ENCODE measurements at regions not wholly inside any gene's neighbourhood (a gene's known extent, or its start where the extent isn't known, plus 50 kb on each side); places are given as distances from the start of the nearest gene placed in this dataset.

DNA sequence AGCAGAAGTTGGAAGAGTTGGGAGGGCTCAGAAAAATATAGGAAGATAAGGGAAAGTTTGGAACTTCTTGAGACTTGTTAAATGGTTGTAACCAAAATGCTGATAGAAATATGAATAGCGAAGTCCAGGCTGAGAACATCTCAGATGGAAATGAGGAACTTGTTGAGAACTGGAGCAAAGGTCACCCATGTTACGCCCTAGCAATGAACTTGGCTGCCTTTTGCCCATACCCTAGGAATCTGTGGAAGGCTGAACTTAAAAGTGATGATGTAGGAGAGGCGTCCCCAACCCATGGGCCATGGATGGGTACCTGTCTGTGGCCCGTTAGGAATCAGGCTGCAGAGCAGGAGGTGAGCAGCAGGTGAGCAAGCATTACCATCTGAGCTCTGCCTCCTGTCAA lies 347.8 kb downstream of the ARL4A start:
- no peak for DNase-seq (ENCODE audit: low read depth in 2 of 2)

DNA sequence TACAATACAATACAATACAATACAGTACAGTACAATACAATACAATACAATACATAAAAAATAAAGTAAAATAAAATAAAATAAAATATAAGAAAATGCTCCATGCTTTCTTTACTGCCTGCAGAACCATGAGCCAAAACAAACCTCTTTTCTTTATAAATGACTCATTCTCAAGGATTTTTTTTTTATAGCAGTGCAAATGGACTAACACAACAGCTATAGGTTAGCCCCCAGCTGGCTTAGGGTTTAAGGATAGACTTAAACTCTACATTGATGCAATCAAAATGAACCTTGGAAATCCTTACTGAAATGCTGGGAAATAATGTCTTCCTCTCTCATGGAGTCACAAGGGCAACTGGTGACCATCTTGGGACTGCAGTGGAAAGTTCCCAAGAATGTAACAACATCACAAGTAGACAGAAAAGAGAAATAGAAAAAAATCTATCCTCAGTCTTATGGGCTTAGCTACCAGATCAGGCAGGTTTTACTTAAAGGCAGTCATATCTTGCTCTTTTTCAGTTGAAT lies 348.9 kb downstream of the ARL4A start:
- no peak for DNase-seq (ENCODE audit: low read depth in 2 of 2)

DNA sequence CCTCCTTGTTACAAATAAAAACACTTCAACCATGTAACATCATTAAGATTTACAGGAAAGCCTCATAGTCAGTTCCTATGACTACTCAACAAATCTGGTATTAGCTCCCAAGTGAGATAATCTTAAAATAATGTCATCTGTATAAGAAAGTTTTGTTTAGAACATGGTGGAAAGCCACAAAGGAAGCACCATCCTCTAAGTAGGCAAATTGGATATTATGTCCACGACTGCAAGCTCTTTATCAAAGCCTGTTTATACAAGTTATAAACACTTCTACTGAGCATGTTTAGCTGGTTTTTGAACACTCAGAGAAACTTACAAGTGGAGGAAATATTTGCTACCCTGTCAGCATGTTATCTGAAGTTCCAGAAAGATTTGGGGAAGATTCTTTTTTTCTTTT lies 349.8 kb downstream of the ARL4A start:
- DNase-seq (ENCODE audit: low read depth in 2 of 2), result no peak

DNA sequence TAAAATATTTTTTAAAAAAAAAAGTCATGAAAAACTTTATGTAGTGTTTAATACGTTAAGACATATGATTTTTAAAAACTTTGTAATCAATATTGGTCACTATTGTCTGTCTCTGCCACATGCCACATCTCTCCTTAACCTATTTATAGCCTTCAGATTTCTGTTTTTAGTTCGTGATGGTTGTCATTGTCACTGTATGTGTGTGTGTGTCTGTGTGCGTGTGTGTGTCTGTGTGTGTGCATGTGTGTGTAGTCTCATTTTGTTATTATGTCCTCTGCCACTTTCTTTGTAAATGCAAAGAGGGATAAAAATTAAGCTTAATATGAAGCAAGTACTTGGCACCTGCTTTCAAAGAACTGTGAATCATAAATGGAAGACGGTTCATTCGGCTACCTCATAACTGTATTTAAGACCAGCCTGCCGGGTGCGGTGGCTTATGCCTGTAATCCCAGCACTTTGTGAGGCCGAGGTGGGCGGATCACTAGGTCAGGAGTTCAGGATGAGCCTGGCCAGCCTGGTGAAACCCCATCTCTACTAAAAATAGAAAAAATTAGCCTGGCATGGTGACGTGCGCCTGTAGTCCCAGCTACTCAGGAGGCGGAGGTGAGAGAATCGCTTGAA lies 354.0 kb downstream of the ARL4A start:
- no peak for DNase-seq (ENCODE audit: low read depth in 2 of 2)

DNA sequence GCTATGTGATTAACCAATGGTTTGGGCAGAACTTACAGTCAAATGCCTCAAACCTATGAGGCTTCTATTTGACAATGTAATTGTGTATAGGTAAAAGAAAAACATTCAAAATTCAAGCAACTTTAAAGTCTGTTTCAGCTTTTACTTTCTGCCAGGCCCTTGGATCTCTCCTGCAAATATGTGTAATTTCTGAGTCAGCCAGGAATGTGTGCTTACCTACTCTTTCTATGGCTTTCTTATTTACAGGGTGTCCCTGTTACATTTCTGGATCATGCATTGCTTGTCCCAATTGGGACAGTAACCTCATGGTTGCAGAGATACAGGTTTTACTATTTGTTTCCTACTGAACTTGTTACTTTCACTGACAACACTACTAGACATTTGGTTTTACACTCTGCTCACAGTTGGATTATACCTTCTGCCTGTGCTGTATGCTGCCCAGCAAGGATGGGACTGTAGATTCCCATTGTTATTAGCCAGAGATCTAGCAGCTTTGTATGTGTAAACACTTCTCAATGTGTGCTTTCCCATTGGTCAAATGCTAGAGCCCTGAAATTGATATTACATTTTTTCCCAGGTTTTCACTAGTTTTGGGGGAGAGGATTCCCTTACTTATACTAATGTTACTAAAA lies 355.3 kb downstream of the ARL4A start:
- DNase-seq (ENCODE audit: low read depth in 2 of 2), result no peak

DNA sequence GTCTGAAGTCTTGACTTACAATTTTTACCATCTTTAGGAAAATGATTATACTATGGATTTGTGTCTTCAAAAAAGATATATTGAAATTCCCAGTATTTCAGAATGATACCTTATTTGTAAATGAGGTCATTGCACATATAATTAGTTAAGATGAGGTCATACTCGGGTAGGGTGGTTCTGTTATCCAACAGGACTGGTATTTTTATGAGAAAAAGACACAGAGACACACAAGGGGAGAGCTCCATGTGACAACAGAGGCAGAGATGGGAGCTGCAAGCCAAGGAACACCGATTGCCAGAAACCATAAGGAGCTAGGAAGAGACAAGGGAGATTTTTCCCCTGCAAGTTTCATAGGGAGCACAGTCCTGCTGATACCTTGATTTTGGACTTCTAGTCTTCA lies 356.9 kb downstream of the ARL4A start:
- no peak for DNase-seq (ENCODE audit: low read depth in 2 of 2)

DNA sequence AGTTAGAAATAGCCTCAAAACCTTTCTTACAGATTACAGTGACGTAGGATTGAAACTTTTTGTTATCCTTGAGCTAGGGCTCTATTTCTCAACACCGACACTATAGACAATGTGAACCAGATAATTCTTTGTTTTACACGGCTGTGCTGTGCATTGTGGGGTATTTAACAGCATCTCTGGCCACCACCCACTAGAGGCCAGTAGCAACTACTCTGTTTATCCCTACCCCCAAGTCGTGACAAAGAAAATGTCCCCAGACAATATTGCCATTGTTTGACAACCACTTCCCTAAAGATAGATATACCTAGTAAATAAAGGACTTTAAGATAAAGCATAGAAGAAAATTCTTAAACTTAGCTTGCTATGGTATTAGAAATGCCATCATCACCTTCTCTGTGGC lies 359.6 kb downstream of the ARL4A start:
- DNase-seq (ENCODE audit: low read depth in 2 of 2), result no peak

DNA sequence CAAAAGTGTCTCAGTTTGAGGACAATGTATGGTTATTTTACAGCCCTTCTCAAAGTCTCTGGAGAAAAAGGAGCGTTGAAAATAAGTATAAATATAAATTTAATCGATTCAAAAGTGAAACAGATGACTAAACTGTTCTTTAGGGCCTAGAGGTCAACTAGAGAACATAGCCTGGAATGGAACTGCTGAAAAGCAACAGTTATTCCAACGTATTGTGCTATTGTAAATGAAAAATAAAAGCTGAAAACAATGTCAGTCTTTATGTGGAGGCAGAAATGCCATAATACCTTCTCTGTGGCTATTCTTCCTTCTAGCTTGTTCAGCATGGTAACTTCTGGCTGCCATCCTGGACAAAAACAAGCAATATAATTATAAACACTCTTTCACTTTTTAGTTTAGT lies 362.5 kb downstream of the ARL4A start:
- no peak for DNase-seq (ENCODE audit: low read depth in 2 of 2)

DNA sequence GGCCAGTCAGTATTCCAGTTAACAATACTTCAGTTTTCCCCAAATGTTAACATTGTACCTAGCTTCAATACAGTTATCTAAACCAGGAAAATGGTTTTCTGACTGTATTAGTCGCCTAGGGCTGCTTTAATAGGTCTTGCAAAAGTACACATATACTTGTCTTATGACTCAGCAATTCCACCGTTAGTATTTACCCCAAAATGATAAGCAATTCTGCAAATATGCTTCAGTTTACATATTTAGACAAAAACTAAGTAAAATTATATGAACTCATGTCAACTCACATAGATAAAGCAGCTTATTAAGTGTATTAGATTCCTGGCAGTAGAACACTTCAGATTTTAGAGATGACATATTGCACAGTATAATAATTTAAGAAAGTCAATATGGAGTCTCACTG lies 363.3 kb downstream of the ARL4A start:
- no peak for DNase-seq (ENCODE audit: low read depth in 2 of 2)

DNA sequence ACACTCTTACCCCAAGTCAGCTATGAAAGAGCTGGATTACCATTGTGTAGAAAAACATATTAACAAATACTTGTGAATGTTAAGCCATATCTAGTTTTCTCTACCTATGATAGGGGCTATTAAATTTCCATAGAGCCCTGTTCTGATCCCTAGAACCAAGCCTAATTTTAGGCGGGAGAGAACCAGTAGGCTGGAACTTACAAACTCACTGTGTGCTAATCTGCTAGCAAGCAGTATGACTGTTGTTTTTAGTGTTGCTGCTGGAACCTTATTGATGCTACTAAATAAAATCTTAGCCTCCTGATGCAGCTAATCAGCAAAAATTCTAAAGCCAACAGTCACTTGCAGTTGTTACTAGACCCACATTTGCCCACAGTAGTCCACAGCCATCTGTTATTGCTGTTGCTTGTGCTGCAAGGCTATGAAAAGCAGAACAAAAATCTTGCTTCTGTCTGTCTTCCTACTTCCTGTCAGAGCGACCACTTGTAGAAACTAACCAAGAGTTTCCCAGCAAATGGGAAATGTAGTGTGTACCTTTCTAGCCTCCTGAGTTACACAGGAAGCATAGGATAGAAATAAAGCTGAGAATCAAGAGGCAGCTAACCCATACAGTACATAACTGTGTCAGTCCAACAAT lies 368.4 kb downstream of the ARL4A start:
- no peak for DNase-seq (ENCODE audit: low read depth in 2 of 2)

DNA sequence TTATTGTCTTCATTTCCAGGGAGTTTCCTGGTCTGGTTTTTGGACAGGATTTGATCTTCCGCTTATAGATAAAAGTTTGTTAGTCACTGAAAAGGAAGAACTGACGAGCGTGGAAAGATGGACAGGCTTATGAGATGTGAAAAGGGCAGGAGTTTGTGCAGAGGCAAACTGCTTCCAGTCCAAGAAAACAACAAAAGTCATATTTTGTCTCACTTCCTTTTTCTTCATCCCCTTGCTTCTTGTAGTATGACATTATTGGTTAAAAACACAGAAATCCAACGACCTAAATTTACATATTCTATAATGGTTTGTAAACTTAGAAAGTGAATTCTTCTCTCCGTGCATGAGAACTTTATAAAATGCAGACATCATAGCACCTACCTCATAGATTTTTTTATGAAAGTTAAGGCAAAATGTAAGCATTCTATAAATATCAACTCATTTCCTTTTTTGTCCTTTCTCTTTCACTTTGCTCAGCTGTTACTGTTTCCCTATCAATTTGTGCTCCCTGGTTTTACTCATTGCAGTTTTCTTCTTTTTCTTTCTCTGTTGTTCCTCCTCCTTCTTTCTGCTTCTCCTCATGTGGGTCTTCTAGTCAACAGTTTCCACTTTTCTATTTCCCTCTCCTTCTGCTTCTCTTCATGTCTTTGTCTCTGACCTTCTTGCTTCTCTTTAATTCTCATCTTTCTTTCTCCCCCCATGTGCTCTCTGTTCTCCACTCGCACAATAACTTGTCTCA lies 370.2 kb downstream of the ARL4A start:
- DNase-seq (ENCODE audit: low read depth in 2 of 2), result no peak

DNA sequence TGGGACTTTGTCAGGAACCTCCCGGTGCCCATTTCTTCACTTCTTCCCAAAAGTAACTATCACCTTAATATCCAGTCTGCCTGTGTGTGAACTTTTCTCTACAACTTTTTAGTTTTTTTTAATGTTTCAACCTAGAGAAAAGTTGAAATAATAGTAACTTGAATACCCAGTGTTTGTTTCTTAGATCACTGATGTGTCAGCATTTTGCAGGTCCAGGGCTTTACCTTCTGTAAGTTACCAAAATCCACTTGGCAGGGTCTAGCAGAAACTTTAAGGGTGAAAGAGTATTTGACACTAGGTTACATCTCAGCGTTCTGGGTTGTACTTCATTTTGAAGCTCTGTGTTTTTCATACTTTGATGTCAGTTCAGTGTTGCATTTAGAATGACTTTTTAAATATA lies 372.7 kb downstream of the ARL4A start:
- no peak for DNase-seq (ENCODE audit: low read depth in 2 of 2)

DNA sequence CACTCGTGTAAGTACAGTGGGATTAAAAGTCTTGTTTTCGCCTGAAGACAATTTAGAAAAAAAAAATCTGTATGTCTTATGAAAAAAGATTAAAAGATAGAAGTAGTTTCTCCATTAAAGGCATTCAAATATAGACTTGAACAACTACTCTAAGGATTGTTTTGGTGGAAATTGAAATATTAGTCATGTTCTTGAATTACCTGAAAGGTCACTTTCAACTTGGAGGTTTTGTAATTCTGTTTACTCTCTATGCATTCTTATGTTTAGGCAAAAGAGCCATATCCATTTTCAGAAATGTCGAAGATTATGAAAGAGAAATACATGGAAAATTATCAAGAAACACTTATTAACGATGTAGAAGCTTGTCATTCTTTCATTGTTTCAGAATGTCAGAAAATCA lies 373.7 kb downstream of the ARL4A start:
- no peak for DNase-seq (ENCODE audit: low read depth in 2 of 2)

DNA sequence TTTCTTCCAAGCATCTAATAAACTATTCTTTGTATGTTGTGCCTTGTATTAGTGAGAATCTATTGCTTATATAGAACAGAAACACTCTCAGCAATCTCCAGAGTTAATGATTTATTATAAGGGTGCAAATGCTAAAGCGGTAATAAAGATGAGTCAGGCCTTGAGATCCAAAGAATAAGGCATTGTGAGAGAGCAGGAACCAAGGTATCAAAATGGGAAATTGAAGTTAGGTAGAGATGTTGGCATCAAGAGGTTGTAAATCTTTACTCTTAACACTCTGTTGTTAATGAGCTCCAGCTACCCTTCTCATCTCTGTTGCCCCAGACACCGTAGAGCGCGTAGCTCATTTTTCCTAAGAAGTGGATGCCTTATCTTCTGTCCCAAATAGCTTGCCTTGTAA lies 375.2 kb downstream of the ARL4A start:
- DNase-seq (ENCODE audit: low read depth in 2 of 2), result no peak

DNA sequence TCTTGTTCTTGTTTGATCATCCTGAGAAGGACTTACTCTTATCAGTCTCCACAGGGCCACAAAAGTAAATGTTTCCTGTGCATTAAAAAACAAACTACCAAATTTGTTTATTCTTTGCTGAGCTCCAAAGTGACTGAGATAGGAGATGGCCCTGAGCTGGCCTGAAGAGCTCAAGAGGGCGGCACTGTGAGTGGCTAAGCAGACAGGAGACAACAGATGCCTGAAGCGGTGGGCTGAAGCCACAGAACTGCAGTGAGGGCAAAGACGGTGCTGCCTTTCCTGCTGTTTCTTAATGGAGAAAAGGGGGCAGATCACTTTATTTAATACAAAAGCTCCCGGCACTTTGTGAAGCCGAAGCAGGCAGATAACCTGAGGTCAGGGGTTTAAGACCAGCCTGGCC lies 379.6 kb downstream of the ARL4A start:
- no peak for DNase-seq (ENCODE audit: low read depth in 2 of 2)

DNA sequence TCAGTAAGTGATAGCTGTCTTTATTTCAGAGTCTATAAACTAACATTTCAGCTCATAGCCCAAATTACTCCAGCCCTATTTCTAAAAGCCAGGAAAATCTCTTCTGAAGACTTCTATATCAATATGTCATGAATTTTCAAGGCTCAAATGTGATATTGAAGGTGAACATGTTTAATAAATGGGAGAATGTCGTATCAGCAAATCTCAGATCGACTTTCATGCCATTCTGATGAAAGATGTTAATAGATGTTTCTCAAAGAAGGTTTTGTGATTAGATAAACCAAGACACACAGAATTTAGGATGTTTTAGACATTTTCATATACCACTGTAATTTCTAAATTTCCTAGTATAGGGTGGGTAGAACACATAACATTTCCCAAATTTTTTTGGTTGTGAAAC lies 380.6 kb downstream of the ARL4A start:
- no peak for DNase-seq (ENCODE audit: low read depth in 2 of 2)

DNA sequence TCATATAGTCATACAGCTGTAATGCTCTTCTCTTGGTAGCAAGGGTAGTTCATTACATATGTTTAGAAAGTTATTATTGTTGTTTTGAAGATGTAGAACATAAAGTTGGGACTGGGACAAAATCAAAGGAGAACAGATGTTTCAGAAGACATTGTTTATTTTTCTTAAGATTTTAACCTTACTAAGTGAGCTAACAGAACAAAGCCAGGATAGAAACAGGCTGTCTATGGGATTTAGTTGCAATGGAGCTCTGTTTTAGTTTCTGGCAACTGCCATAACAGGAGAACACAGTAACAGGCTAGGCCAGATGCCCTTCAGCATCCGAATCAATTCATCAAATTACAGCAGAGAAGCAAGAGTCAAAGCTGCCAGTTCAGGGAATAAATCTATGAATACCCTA lies 382.4 kb downstream of the ARL4A start:
- no peak for DNase-seq (ENCODE audit: low read depth in 2 of 2)

DNA sequence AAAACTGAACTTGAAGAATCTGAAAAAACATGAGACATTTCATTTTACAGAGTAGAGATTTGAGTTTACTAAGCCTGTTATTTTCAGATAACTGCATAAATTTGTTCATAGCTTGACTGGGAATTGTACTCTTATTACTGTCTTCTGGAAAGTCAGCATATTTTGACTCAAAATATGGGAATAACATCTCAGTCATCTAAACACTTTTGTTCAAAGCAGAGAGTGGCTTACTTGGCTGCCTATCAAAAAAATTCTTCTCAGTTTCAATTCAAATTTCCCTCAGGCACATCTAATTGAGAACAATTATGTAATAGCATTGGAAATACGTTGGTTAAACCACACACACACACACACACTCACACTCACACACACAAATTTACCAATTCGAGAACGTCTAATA lies 384.6 kb downstream of the ARL4A start:
- DNase-seq (ENCODE audit: low read depth in 2 of 2), result no peak

DNA sequence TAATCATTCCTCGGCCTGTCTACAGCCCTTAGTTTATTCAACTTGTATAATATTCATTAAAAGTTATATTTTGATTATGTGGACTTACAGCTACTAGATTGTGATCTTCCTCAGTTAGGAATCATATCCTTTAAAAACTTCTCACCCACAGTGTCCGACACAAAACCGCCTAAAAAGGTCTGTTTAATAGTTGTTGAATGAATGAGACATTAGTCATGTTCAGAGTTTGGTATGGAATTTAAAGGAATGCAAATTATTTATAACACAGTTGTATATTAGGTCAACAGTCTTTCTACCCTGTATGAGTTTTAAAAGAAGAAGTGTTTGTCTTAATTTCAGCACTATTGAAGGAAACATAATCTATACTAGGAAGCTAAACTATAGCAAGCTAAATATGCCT lies 390.0 kb downstream of the ARL4A start:
- no peak for DNase-seq (ENCODE audit: low read depth in 2 of 2)

DNA sequence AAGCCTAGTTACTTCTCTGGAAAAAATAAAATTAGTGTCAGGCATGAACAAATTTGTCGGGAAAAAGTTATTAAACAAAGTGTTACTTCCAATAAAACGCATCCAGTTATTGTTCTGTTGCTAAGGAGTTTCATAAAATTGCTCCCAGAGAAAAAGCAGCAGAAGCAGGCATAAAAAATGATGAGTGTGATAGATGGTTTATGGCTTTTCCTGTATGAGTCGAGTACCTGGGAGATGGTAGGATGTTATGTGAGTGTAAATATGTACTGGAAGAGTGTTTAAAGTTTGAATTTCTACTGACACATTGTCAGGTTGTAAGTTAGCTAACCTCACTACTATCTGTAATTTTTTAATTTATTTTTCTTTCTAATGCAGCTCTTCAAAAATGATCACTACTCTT lies 390.7 kb downstream of the ARL4A start:
- no peak for DNase-seq (ENCODE audit: low read depth in 2 of 2)

DNA sequence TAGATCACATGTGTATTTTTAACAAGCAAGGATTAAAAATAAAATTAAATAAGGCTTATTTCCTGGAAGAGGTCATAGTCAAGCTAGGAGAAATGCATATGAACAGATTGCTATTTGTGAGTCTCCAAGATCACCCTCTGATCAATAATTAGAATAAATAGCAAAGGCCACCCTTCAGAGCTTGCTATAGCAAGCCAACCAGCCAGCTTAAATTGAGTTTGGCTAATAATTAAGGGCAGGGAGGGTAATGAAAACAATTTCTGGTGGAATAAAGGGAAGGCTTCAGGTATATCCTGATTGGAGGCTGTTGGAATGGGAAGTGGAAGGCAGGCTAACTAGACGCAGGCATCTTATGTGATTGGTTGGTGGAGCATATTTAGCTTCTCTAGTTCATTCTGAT lies 403.5 kb downstream of the ARL4A start:
- DNase-seq (ENCODE audit: low read depth in 2 of 2), result no peak

DNA sequence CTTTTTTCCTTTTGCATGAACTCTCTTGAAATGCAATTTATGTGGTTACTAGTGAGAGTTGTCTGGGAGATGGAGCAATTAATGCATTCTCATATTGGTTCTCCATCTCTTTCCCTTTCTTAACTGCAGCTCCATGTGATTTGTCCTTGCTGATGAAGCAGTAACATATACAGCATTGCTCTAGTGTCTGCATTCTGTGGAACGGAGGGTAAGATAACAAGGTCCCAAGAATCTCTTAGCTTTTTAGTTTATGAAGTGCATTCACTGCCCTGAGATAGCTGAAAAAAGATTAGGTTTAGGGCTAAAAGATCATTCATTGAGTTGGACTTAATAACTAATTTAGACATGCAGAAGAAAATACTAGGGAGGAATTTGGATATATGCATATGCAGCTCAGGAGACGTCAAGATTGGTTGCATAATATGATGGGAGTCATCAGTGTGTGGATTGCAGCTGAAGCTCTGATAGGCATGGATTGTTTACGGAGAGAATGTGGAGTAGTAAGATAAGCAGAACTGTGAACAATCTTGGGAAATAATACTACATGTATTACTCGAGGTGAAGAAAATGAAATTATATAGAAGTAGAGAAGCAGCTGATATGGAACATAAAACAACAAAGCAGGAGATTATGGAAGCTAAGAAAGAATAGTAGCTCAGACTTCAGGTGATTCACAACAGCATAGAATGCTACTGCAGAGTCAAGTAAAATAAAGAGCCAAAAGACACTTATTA lies 404.7 kb downstream of the ARL4A start:
- DNase-seq (ENCODE audit: low read depth in 2 of 2), result no peak
